Fibroblast of the aortic adventitia (primary cell): ENCODE measurements at regions not wholly inside any gene's neighbourhood (a gene's known extent, or its start where the extent isn't known, plus 50 kb on each side); places are given as distances from the start of the nearest gene placed in this dataset.
A peak's percentile ranks its signal among the peaks of the same experiment; 100 is the strongest.

Experiments used
- DNase-seq: peaks from one replicate; pipeline ENCODE4 v3.0.0-alpha.2; 2010; ENCODE audit warnings: low read depth
- H3K4me3 ChIP-seq: 2 replicates; pipeline ENCODE4 v1.5.1; 2011; ENCODE audit warnings: low read depth, mild to moderate bottlenecking, control low read depth, low read length, moderate library complexity
- TF ChIP-seq, protein P1 (sequence below): IDR thresholded peaks from 2 replicates; pipeline ENCODE4 v1.5.1; 2011; ENCODE audit warnings: mild to moderate bottlenecking, low read length, control low read depth, inconsistent platforms; ENCODE audit not compliant: insufficient read depth

DNA sequence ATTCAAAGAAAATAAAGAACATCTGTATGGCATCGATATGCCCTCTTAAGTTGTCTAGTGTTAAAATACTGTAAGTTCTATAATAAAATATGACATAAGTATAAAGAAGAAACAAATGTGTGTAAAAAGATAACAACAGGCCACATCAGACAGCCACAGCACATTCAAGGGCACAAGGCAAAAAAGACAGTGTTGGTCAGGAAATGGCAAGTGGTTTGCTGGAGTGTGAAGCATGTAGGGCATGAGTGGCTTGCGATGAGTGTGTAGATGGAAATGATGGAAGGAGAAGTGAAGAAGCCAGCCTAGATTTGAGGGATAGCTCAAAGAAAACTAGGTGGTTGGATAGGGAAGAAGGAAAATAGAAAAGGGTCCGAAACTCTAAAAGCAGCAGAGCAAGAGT lies 341.6 kb downstream of the CRPPA start:
- H3K4me3 ChIP-seq: no peak overlapping the region
- TF ChIP-seq, protein P1, sequence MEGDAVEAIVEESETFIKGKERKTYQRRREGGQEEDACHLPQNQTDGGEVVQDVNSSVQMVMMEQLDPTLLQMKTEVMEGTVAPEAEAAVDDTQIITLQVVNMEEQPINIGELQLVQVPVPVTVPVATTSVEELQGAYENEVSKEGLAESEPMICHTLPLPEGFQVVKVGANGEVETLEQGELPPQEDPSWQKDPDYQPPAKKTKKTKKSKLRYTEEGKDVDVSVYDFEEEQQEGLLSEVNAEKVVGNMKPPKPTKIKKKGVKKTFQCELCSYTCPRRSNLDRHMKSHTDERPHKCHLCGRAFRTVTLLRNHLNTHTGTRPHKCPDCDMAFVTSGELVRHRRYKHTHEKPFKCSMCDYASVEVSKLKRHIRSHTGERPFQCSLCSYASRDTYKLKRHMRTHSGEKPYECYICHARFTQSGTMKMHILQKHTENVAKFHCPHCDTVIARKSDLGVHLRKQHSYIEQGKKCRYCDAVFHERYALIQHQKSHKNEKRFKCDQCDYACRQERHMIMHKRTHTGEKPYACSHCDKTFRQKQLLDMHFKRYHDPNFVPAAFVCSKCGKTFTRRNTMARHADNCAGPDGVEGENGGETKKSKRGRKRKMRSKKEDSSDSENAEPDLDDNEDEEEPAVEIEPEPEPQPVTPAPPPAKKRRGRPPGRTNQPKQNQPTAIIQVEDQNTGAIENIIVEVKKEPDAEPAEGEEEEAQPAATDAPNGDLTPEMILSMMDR: no peak
- no peak for DNase-seq

DNA sequence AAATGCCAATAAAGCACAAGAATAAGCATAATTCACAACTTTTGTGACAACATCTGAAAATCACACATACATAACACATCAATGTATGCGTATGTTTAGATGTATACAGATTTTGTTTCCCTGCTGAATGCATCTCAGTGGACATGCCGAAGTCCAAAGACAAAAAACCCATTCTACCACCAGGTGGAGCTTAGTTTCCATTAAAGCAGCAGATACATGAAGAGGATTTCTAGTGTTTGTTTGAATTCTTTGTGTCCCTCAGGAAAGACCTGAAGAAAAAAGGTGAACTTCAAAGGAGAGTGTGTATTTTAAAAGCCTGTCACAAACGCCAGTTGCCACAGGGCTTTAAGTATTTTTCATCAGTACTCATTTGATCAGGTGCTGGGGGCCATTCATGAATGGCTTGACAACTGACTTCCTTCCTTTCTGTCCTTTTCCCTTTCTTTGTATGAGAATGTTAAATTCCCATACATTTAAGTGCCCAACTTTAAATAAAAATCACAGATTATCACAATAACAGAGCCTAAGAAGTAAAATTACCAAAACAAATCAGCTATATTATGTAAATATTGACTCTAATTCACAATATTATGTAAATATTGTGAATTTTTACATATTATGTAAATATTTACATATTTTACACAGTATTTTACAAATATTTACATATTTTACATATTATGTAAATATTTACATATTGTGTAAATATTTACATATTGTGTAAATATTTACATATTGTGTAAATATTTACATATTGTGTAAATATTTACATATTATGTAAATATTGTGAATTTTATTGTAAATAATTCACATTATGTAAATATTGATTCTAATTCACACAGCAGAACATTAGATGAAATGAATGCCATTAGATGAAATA lies 343.0 kb downstream of the CRPPA start:
- H3K4me3 ChIP-seq: no peak overlapping the region
- TF ChIP-seq, protein P1: peak; percentile 79
- peak; percentile 86 for DNase-seq

DNA sequence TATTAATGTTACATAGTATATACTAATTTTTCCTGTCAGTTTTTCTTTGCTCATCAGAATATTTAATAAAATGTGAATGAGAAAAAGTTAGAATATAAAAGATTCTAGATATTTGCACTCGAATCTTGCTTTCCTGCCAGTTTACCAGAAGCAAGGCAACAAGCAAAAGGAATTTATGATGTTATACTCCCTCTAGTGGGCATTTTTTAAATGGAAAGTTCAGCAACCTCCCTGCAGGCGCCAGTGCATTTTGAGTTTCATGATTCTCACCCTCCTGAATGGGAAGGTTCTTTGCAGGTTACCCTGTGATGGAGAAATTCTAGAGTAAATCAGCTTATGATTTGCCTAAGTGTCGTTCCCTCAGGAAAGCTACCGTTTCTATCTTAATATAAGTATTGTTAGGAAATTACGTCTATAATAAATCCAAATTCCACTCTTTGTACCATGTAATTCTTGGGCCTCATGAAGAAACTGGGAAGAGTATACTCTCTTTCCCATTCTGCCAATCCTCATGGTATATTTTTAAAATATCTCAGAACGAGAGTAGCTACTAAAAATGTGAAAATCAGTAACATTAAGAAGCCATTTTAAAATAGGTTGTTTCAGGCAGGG lies 350.0 kb downstream of the CRPPA start:
- H3K4me3 ChIP-seq: no peak overlapping the region
- DNase-seq: peak; percentile 80
- TF ChIP-seq, protein P1: peak; percentile 77

DNA sequence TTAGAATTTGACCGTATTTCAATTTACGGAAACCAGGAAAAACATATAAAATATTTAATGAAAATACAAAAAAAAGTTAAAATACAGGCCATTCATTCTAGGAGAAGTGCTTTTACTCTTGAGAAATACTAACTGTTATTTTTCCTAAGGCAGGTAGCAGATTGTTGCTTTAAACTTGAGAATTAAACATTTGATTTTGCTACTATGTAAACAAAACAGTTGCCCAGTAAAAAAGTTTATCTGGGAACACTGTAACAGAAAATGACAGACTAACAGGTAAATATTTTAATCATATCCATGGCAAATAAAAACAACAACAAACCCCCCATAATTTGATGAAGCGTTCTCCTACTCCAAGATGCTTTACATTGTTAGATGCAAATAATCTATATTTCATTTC lies 350.5 kb downstream of the CRPPA start:
- TF ChIP-seq, protein P1: no peak
- no peak for DNase-seq
- H3K4me3 ChIP-seq: no peak overlapping the region

DNA sequence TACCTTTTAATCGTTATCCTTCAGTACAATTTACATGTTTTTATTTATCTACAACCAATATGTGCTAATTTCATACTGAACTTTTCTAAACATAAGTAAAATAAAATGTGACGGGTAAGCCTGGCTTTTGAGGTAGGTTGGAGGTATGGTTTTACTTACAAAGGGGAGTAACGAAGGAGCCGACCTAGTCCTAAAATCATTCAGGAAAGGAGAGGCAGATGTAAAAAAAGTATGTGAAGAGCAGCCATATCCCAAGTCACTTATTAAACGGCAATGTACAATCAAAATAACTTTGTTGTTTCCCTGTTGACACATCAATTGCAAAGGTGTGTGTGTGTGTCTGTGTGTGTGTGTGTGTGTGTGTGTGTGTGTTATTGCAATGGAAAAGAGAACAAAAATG lies 351.3 kb downstream of the CRPPA start:
- TF ChIP-seq, protein P1: no peak
- no peak for DNase-seq

DNA sequence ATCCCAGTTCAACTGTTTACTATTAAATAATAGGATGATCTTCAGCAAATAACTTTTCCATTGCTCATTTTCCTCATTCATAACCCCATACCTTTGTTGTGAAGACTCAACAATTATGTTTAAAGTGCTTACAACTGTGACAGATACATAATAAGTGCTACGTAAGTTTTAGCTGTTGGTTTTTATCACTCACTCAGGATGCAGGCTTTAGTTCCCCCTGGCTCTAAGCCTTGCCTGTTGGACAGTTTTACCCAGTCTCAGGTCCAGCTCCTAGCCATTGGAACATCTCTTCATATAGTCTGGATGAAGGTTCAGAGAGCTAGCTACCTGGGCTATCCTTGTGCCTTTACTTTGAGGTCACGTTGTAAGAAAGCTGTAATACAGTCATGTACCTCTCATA lies 353.2 kb downstream of the CRPPA start:
- no peak overlapping the region for H3K4me3 ChIP-seq
- TF ChIP-seq, protein P1: no peak
- DNase-seq: no peak

More for the DNA sequence above, 351.3 kb downstream of the CRPPA start:
- H3K4me3 ChIP-seq: no peak overlapping the region
